Gastroesophageal sphincter (tissue), 4 donors: ENCODE measurements at regions not wholly inside any gene's neighbourhood (a gene's known extent, or its start where the extent isn't known, plus 50 kb on each side); places are given as distances from the start of the nearest gene placed in this dataset.

ENCODE experiments used
- ATAC-seq: fragments of 150-250 bp; one replicate; pipeline ENCODE4 v1.9.1; 2016; ENCODE audit warnings: mild to moderate bottlenecking, moderate library complexity
- H3K27ac ChIP-seq, 4 donors: fragments of 200-600 bp; sonication (generic) in 3 of 4; 1 replicate in 3 of 4; 2 replicates in 1 of 4; pipeline ENCODE4 v1.5.1; 2016 to 2019
- H3K27me3 ChIP-seq: fragments of 200-600 bp; sonication (generic); one replicate; pipeline ENCODE4 v1.5.1; 2019
- H3K36me3 ChIP-seq, 2 donors: fragments of 200-600 bp; sonication (generic); one replicate each; pipeline ENCODE4 v1.5.1; 2019; ENCODE audit warnings: control low read depth in 1 of 2
- H3K4me1 ChIP-seq, 3 donors: fragments of 200-600 bp; sonication (generic); 1 replicate in 2 of 3; 2 replicates in 1 of 3; pipeline ENCODE4 v1.5.1; 2016 to 2019; ENCODE audit warnings: control low read depth in 2 of 3
- H3K4me3 ChIP-seq, 2 donors: fragments of 200-600 bp; sonication (generic); one replicate each; pipeline ENCODE4 v1.5.1; 2019; ENCODE audit warnings: mild to moderate bottlenecking in 1 of 2, moderate library complexity in 1 of 2
- H3K9me3 ChIP-seq, 3 donors: fragments of 200-600 bp; sonication (generic); one replicate each; pipeline ENCODE4 v1.5.1; 2017 to 2019; ENCODE audit warnings: control low read depth in 2 of 3
- CTCF ChIP-seq, 4 experiments: fragments of 200-600 bp in 2 of 4; fragments of 450-650 bp in 2 of 4; sonication (generic) in 1 of 4; IDR thresholded peaks; one replicate each; pipeline ENCODE4 v1.5.1; 2017 to 2019; ENCODE audit warnings: antibody characterized with exemption in 4 of 4, mild to moderate bottlenecking in 2 of 4, moderate library complexity in 2 of 4
- EP300 ChIP-seq: sonication (generic); formaldehyde crosslinking; IDR thresholded peaks from one replicate; pipeline ENCODE4 v1.6.1; 2017; ENCODE audit warnings: antibody characterized with exemption, mild to moderate bottlenecking
- POLR2A ChIP-seq, 2 donors: fragments of 450-650 bp; IDR thresholded peaks; one replicate each; pipeline ENCODE4 v1.6.1; 2017; ENCODE audit warnings: antibody characterized with exemption in 2 of 2, mild to moderate bottlenecking in 2 of 2, moderate library complexity in 1 of 2
- POLR2AphosphoS5 ChIP-seq: sonication (generic); formaldehyde crosslinking; IDR thresholded peaks from one replicate; pipeline ENCODE4 v1.6.1; 2017; ENCODE audit warnings: antibody characterized with exemption
- WGBS, 2 donors: methylation state at CpG; one replicate each; pipeline ENCODE4 v1.1.5; 2018; ENCODE audit warnings: low coverage in 1 of 2; 5-methylcytosine and 5-hydroxymethylcytosine counted together

- 83 to 85% methylated on average over 6 of the region's 6 CpGs for WGBS, 2 donors
- ATAC-seq: no peak
- no peak for TF ChIP-seq POLR2AphosphoS5
- TF ChIP-seq EP300: no peak
- no peak for TF ChIP-seq POLR2A (IDR thresholded peaks at IDR 0.05)
- TF ChIP-seq CTCF (IDR thresholded peaks at IDR 0.05): no peak
Measured at GRCh38 chr4:31272331-31273061, 552.3 kb downstream of the PCDH7 start.

GRCh38 chr4:31275906-31276305 is 555.7 kb downstream of the PCDH7 start:
- H3K36me3 ChIP-seq: no peaks in the 10 kb centered on the region
- no peak overlapping the region for H3K4me3 ChIP-seq
- H3K9me3 ChIP-seq: no peaks in the 10 kb centered on the region
- ATAC-seq: no peak
- TF ChIP-seq POLR2A (IDR thresholded peaks at IDR 0.05): no peak
- TF ChIP-seq EP300: no peak
- TF ChIP-seq CTCF (IDR thresholded peaks at IDR 0.05): no peak
- TF ChIP-seq POLR2AphosphoS5: no peak
- no peak overlapping the region for H3K27ac ChIP-seq
- no peaks in the 10 kb centered on the region for H3K4me1 ChIP-seq
- H3K27me3 ChIP-seq: no peaks in the 10 kb centered on the region

More at GRCh38 chr4:31272331-31273061, 552.3 kb downstream of the PCDH7 start:
- Histone ChIP-seq H3K4me1 (no peaks in the 10 kb centered on the region), H3K36me3 (no peaks in the 10 kb centered on the region), H3K4me3 (no peak overlapping the region), H3K27me3 (no peaks in the 10 kb centered on the region), H3K9me3 (no peaks in the 10 kb centered on the region), H3K27ac (no peak overlapping the region)

GRCh38 chr4:31283679-31284078 is 563.5 kb downstream of the PCDH7 start:
- Histone ChIP-seq H3K9me3 (no peaks in the 10 kb centered on the region), H3K36me3 (no peaks in the 10 kb centered on the region), H3K4me3 (no peak overlapping the region), H3K27me3 (no peaks in the 10 kb centered on the region), H3K4me1 (no peaks in the 10 kb centered on the region), H3K27ac (no peak overlapping the region)
- no peak for TF ChIP-seq CTCF (IDR thresholded peaks at IDR 0.05)
- TF ChIP-seq EP300: no peak
- no peak for TF ChIP-seq POLR2AphosphoS5
- TF ChIP-seq POLR2A (IDR thresholded peaks at IDR 0.05): no peak
- ATAC-seq: no peak
- 69 to 73% methylated on average over 4 of the region's 4 CpGs for WGBS, 2 donors

- TF ChIP-seq POLR2AphosphoS5 (no peak), POLR2A (IDR thresholded peaks at IDR 0.05) (no peak), CTCF (IDR thresholded peaks at IDR 0.05) (no peak), EP300 (no peak)
- no peak overlapping the region for H3K27ac ChIP-seq
- no peak overlapping the region for H3K4me3 ChIP-seq
- ATAC-seq: no peak
- no peaks in the 10 kb centered on the region for H3K4me1 ChIP-seq
- H3K9me3 ChIP-seq: peaks cover 0 to 3% (median 0%) of the 10 kb centered on the region in 3 donors
- WGBS, 2 donors: 71% methylated on average over 2 of the region's 3 CpGs; no CpG with 5 or more reads in 1 of the 2 donors
- no peaks in the 10 kb centered on the region for H3K36me3 ChIP-seq
- no peaks in the 10 kb centered on the region for H3K27me3 ChIP-seq
Measured at GRCh38 chr4:31290836-31291235, 570.7 kb downstream of the PCDH7 start.

- peaks cover 0 to 3% (median 0%) of the 10 kb centered on the region in 3 donors for H3K9me3 ChIP-seq
- H3K27me3 ChIP-seq: no peaks in the 10 kb centered on the region
- TF ChIP-seq POLR2A (IDR thresholded peaks at IDR 0.05) (no peak), CTCF (IDR thresholded peaks at IDR 0.05) (no peak), EP300 (no peak), POLR2AphosphoS5 (no peak)
- no peak overlapping the region for H3K4me3 ChIP-seq
- H3K27ac ChIP-seq: no peak overlapping the region
- ATAC-seq: no peak
- H3K4me1 ChIP-seq: no peaks in the 10 kb centered on the region
- WGBS, 2 donors: 42 to 69% methylated on average over 1 of the region's 1 CpG
- no peaks in the 10 kb centered on the region for H3K36me3 ChIP-seq
Measured at GRCh38 chr4:31291238-31291637, 571.1 kb downstream of the PCDH7 start.
